ENCODE measurements at regions not wholly inside any gene's neighbourhood (a gene's known extent, or its start where the extent isn't known, plus 50 kb on each side); places are given as distances from the start of the nearest gene placed in this dataset.

GRCh38 chr7:86980223-86980622 is 79.2 kb downstream of the ELAPOR2 start:
- no peaks in the 10 kb centered on the region for H3K36me3 ChIP-seq
- no peak overlapping the region for H3K27ac ChIP-seq
- H3K4me1 ChIP-seq: no peaks in the 10 kb centered on the region
- no peaks in the 10 kb centered on the region for H3K27me3 ChIP-seq
- H3K9me3 ChIP-seq: peaks cover 0 to 17% (median 0%) of the 10 kb centered on the region in 4 donors
- WGBS, 2 donors: 70 to 77% methylated on average over 3 of the region's 3 CpGs
- no peak overlapping the region for H3K4me3 ChIP-seq
- DNase-seq (ENCODE audit: low spot score in 2 of 2): no peak
- TF ChIP-seq CTCF (IDR thresholded peaks at IDR 0.05) (no peak), POLR2A (IDR thresholded peaks at IDR 0.05) (no peak), EP300 (IDR thresholded peaks at IDR 0.05) (no peak)

- TF ChIP-seq CTCF (IDR thresholded peaks at IDR 0.05) (no peak), EP300 (IDR thresholded peaks at IDR 0.05) (no peak), POLR2A (IDR thresholded peaks at IDR 0.05) (no peak)
- Histone ChIP-seq H3K36me3 (no peaks in the 10 kb centered on the region), H3K27ac (no peak overlapping the region), H3K9me3 (peaks cover 0 to 6% (median 0%) of the 10 kb centered on the region in 4 donors), H3K4me3 (no peak overlapping the region), H3K4me1 (no peaks in the 10 kb centered on the region), H3K27me3 (no peaks in the 10 kb centered on the region)
- no peak for DNase-seq (ENCODE audit: low spot score in 2 of 2)
- WGBS, 2 donors: 78% methylated on average over 3 of the region's 3 CpGs
Observed at GRCh38 chr7:86978808-86979506, 80.5 kb downstream of the ELAPOR2 start.

- WGBS, 2 donors: 85 to 89% methylated on average over 3 of the region's 3 CpGs
- TF ChIP-seq POLR2A (IDR thresholded peaks at IDR 0.05): no peak
- no peak for TF ChIP-seq CTCF (IDR thresholded peaks at IDR 0.05)
- no peak for TF ChIP-seq EP300 (IDR thresholded peaks at IDR 0.05)
- Histone ChIP-seq H3K36me3 (no peaks in the 10 kb centered on the region), H3K9me3 (no peaks in the 10 kb centered on the region), H3K4me1 (no peaks in the 10 kb centered on the region), H3K27me3 (no peaks in the 10 kb centered on the region), H3K4me3 (no peak overlapping the region), H3K27ac (no peak overlapping the region)
- DNase-seq (ENCODE audit: low spot score in 2 of 2): no peak
Observed at GRCh38 chr7:86976958-86977357, 82.5 kb downstream of the ELAPOR2 start.

- Histone ChIP-seq H3K27ac (no peak overlapping the region), H3K4me3 (no peak overlapping the region), H3K9me3 (no peaks in the 10 kb centered on the region), H3K4me1 (no peaks in the 10 kb centered on the region), H3K27me3 (no peaks in the 10 kb centered on the region), H3K36me3 (no peaks in the 10 kb centered on the region)
- 61 to 62% methylated on average over 1 of the region's 1 CpG for whole genome bisulfite sequencing, 2 donors
- TF ChIP-seq POLR2A (IDR thresholded peaks at IDR 0.05): no peak
- TF ChIP-seq EP300 (IDR thresholded peaks at IDR 0.05): no peak
- no peak for TF ChIP-seq CTCF (IDR thresholded peaks at IDR 0.05)
- DNase-seq (ENCODE audit: low spot score in 2 of 2): no peak
Observed at GRCh38 chr7:86975914-86976313, 83.5 kb downstream of the ELAPOR2 start.

GRCh38 chr7:86975449-86975848 is 84.0 kb downstream of the ELAPOR2 start:
- no peaks in the 10 kb centered on the region for H3K4me1 ChIP-seq
- no peak for DNase-seq (ENCODE audit: low spot score in 2 of 2)
- no peaks in the 10 kb centered on the region for H3K27me3 ChIP-seq
- H3K9me3 ChIP-seq: no peaks in the 10 kb centered on the region
- H3K4me3 ChIP-seq: no peak overlapping the region
- no peak for TF ChIP-seq POLR2A (IDR thresholded peaks at IDR 0.05)
- no peaks in the 10 kb centered on the region for H3K36me3 ChIP-seq
- 86 to 87% methylated on average over 1 of the region's 1 CpG for WGBS, 2 donors
- H3K27ac ChIP-seq: no peak overlapping the region
